ENCODE measurements at regions not wholly inside any gene's neighbourhood (a gene's known extent, or its start where the extent isn't known, plus 50 kb on each side); places are given as distances from the start of the nearest gene placed in this dataset.

DNA sequence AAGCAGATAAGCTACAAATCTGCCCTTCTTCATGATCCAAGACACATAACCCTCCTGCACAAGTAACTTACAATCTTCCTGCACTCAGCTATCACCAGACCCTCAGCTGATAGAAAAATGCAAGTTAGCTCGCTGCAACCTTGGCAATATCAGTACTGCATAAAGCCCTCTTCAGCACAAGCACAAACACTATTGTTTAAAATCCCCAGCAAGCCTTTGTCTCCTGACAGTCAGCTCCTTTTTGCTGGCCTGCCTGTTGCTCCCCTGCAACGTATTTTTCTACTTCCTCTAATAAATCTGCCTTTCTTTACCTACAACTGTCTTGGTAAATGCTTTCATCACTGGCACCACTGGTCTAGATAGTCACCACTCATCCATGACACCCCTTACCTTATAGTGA is 59.8 kb downstream of the BAMBI start:
- TF ChIP-seq POLR2A (IDR thresholded peaks at IDR 0.05): no peak
- TF ChIP-seq, protein P1, sequence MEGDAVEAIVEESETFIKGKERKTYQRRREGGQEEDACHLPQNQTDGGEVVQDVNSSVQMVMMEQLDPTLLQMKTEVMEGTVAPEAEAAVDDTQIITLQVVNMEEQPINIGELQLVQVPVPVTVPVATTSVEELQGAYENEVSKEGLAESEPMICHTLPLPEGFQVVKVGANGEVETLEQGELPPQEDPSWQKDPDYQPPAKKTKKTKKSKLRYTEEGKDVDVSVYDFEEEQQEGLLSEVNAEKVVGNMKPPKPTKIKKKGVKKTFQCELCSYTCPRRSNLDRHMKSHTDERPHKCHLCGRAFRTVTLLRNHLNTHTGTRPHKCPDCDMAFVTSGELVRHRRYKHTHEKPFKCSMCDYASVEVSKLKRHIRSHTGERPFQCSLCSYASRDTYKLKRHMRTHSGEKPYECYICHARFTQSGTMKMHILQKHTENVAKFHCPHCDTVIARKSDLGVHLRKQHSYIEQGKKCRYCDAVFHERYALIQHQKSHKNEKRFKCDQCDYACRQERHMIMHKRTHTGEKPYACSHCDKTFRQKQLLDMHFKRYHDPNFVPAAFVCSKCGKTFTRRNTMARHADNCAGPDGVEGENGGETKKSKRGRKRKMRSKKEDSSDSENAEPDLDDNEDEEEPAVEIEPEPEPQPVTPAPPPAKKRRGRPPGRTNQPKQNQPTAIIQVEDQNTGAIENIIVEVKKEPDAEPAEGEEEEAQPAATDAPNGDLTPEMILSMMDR (IDR thresholded peaks at IDR 0.05): no peak

All from stomach (tissue), 4 donors.